WERI-Rb-1 (cell line): ENCODE measurements at regions not wholly inside any gene's neighbourhood (a gene's known extent, or its start where the extent isn't known, plus 50 kb on each side); places are given as distances from the start of the nearest gene placed in this dataset.

Experiments
- DNase-seq: peaks from one replicate; pipeline ENCODE4 v3.0.0-alpha.2; 2020
- H3K27ac ChIP-seq: fragments of 250-450 bp; sonication (Bioruptor Pico); 2 replicates; pipeline ENCODE4 v1.5.1; 2020; ENCODE audit warnings: mild to moderate bottlenecking, moderate library complexity
- H3K27me3 ChIP-seq: fragments of 250-450 bp; sonication (Bioruptor Pico); 2 replicates; pipeline ENCODE4 v1.5.1; 2021; ENCODE audit warnings: mild to moderate bottlenecking, low read depth, moderate library complexity; ENCODE audit not compliant: insufficient read depth, severe bottlenecking
- H3K36me3 ChIP-seq: fragments of 250-450 bp; sonication (Bioruptor Pico); 2 replicates; pipeline ENCODE4 v1.5.1; 2020; ENCODE audit warnings: mild to moderate bottlenecking, moderate library complexity
- H3K4me3 ChIP-seq: 2 replicates; pipeline ENCODE4 v1.5.1; 2011; ENCODE audit warnings: low read depth, mild to moderate bottlenecking, control low read depth, low read length
- H3K9me3 ChIP-seq: fragments of 250-450 bp; sonication (Bioruptor Pico); 2 replicates; pipeline ENCODE4 v1.5.1; 2021; ENCODE audit warnings: mild to moderate bottlenecking, moderate library complexity; ENCODE audit not compliant: severe bottlenecking
- CTCF ChIP-seq: IDR thresholded peaks from 2 replicates; pipeline ENCODE4 v1.5.1; 2011; ENCODE audit warnings: low read depth, mild to moderate bottlenecking, control low read depth, inconsistent platforms, low read length

- H3K9me3 ChIP-seq: no peaks in the 10 kb centered on the region
- H3K36me3 ChIP-seq: no peaks in the 10 kb centered on the region
- no peak for TF ChIP-seq CTCF
- no peak overlapping the region for H3K4me3 ChIP-seq
- H3K27ac ChIP-seq: no peak overlapping the region
- no peak for DNase-seq
- no peaks in the 10 kb centered on the region for H3K27me3 ChIP-seq
Observed at GRCh38 chr5:61657686-61658085, 325.6 kb downstream of the ZSWIM6 start.

GRCh38 chr5:61658592-61659008 lies 326.5 kb downstream of the ZSWIM6 start:
- Histone ChIP-seq H3K4me3 (no peak overlapping the region), H3K27me3 (no peaks in the 10 kb centered on the region), H3K9me3 (no peaks in the 10 kb centered on the region), H3K36me3 (no peaks in the 10 kb centered on the region), H3K27ac (no peak overlapping the region)
- peak; percentile 83 for DNase-seq
- peak; percentile 98 for TF ChIP-seq CTCF

- no peak overlapping the region for H3K4me3 ChIP-seq
- no peak for DNase-seq
- TF ChIP-seq CTCF: no peak
- H3K27me3 ChIP-seq: no peaks in the 10 kb centered on the region
- no peaks in the 10 kb centered on the region for H3K36me3 ChIP-seq
- H3K9me3 ChIP-seq: no peaks in the 10 kb centered on the region
- H3K27ac ChIP-seq: no peak overlapping the region
Observed at GRCh38 chr5:61659221-61659696, 327.2 kb downstream of the ZSWIM6 start.

- H3K27me3 ChIP-seq: no peaks in the 10 kb centered on the region
Observed at GRCh38 chr5:61662670-61663069, 330.6 kb downstream of the ZSWIM6 start.

GRCh38 chr5:61666064-61666621 lies 334.1 kb downstream of the ZSWIM6 start:
- Histone ChIP-seq H3K4me3 (no peak overlapping the region), H3K27ac (no peak overlapping the region), H3K27me3 (no peaks in the 10 kb centered on the region), H3K9me3 (no peaks in the 10 kb centered on the region), H3K36me3 (no peaks in the 10 kb centered on the region)
- no peak for DNase-seq
- TF ChIP-seq CTCF: no peak

More at GRCh38 chr5:61662670-61663069, 330.6 kb downstream of the ZSWIM6 start:
- TF ChIP-seq CTCF: no peak
- Histone ChIP-seq H3K9me3 (no peaks in the 10 kb centered on the region), H3K36me3 (no peaks in the 10 kb centered on the region), H3K27ac (no peak overlapping the region), H3K4me3 (no peak overlapping the region)
- DNase-seq: no peak

- Histone ChIP-seq H3K27ac (no peak overlapping the region), H3K4me3 (no peak overlapping the region), H3K9me3 (no peaks in the 10 kb centered on the region), H3K36me3 (no peaks in the 10 kb centered on the region), H3K27me3 (no peaks in the 10 kb centered on the region)
- no peak for DNase-seq
- TF ChIP-seq CTCF: no peak
Observed at GRCh38 chr5:61667525-61668218, 335.6 kb downstream of the ZSWIM6 start.
